Fibroblast of skin of right biceps (primary cell): ENCODE measurements at regions not wholly inside any gene's neighbourhood (a gene's known extent, or its start where the extent isn't known, plus 50 kb on each side); places are given as distances from the start of the nearest gene placed in this dataset.

Experiments
- DNase-seq: peaks from one replicate; pipeline ENCODE4 v3.0.0-alpha.2; 2013

- DNase-seq = peak; percentile 60
These were observed 242.1 kb upstream of the RGPD4 start for GRCh38 chr2:107584577-107584976.

- peak; percentile 9 for DNase-seq
These were observed 240.8 kb upstream of the RGPD4 start for GRCh38 chr2:107585851-107586250.

- no peak for DNase-seq
These were observed 238.5 kb upstream of the RGPD4 start for GRCh38 chr2:107588181-107588580.

- DNase-seq = peak; percentile 46
These were observed 237.6 kb upstream of the RGPD4 start for GRCh38 chr2:107589079-107589491.

- DNase-seq = peak; percentile 77
These were observed 235.0 kb upstream of the RGPD4 start for GRCh38 chr2:107591561-107592279.

GRCh38 chr2:107592280-107592624 is 234.4 kb upstream of the RGPD4 start:
- peak; percentile 22 for DNase-seq

GRCh38 chr2:107595285-107595684 is 231.4 kb upstream of the RGPD4 start:
- DNase-seq = no peak

- peak; percentile 84 for DNase-seq
These were observed 230.9 kb upstream of the RGPD4 start for GRCh38 chr2:107595749-107596148.

GRCh38 chr2:107597507-107597906 is 229.2 kb upstream of the RGPD4 start:
- DNase-seq = no peak

- DNase-seq = no peak
These were observed 223.9 kb upstream of the RGPD4 start for GRCh38 chr2:107602801-107603200.

- DNase-seq = no peak
These were observed 219.6 kb upstream of the RGPD4 start for GRCh38 chr2:107607054-107607453.

- DNase-seq = no peak
These were observed 219.2 kb upstream of the RGPD4 start for GRCh38 chr2:107607473-107607872.

GRCh38 chr2:107615039-107615438 is 211.7 kb upstream of the RGPD4 start:
- DNase-seq = no peak

- no peak for DNase-seq
These were observed 207.9 kb upstream of the RGPD4 start for GRCh38 chr2:107618769-107619168.

- DNase-seq = no peak
These were observed 205.2 kb upstream of the RGPD4 start for GRCh38 chr2:107621186-107622165.

GRCh38 chr2:107622741-107623310 is 203.9 kb upstream of the RGPD4 start:
- no peak for DNase-seq

- no peak for DNase-seq
These were observed 200.7 kb upstream of the RGPD4 start for GRCh38 chr2:107625982-107626381.

- DNase-seq = no peak
These were observed 199.5 kb upstream of the RGPD4 start for GRCh38 chr2:107627164-107627563.

- no peak for DNase-seq
These were observed 198.8 kb upstream of the RGPD4 start for GRCh38 chr2:107627926-107628325.

GRCh38 chr2:107633580-107634147 is 193.0 kb upstream of the RGPD4 start:
- peak; percentile 94 for DNase-seq

- DNase-seq = peak; percentile 10
These were observed 192.5 kb upstream of the RGPD4 start for GRCh38 chr2:107634172-107634571.

GRCh38 chr2:107635883-107636282 is 190.8 kb upstream of the RGPD4 start:
- peak; percentile 91 for DNase-seq

- DNase-seq = peak; percentile 1
These were observed 181.1 kb upstream of the RGPD4 start for GRCh38 chr2:107645586-107645985.
